ENCODE measurements at regions not wholly inside any gene's neighbourhood (a gene's known extent, or its start where the extent isn't known, plus 50 kb on each side); places are given as distances from the start of the nearest gene placed in this dataset.

- DNase-seq = no peak
Observed at GRCh38 chr19:28966737-28967399, 246.1 kb downstream of the UQCRFS1 start.

GRCh38 chr19:28964500-28964899 lies 248.5 kb downstream of the UQCRFS1 start:
- DNase-seq = no peak

- DNase-seq = no peak
Observed at GRCh38 chr19:28963486-28964250, 249.3 kb downstream of the UQCRFS1 start.

- no peak for DNase-seq
Observed at GRCh38 chr19:28961772-28962500, 251.0 kb downstream of the UQCRFS1 start.

GRCh38 chr19:28960986-28961705 lies 251.8 kb downstream of the UQCRFS1 start:
- no peak for DNase-seq

- no peak for DNase-seq
Observed at GRCh38 chr19:28960586-28960985, 252.4 kb downstream of the UQCRFS1 start.

- DNase-seq = no peak
Observed at GRCh38 chr19:28956961-28957360, 256.0 kb downstream of the UQCRFS1 start.

GRCh38 chr19:28956421-28956820 lies 256.5 kb downstream of the UQCRFS1 start:
- no peak for DNase-seq

- DNase-seq = no peak
Observed at GRCh38 chr19:28949535-28949934, 263.4 kb downstream of the UQCRFS1 start.

GRCh38 chr19:28949027-28949426 lies 263.9 kb downstream of the UQCRFS1 start:
- DNase-seq = no peak

GRCh38 chr19:28948566-28948965 lies 264.4 kb downstream of the UQCRFS1 start:
- no peak for DNase-seq

- no peak for DNase-seq
Observed at GRCh38 chr19:28948026-28948425, 264.9 kb downstream of the UQCRFS1 start.

- no peak for DNase-seq
Observed at GRCh38 chr19:28943651-28944050, 269.3 kb downstream of the UQCRFS1 start.

GRCh38 chr19:28941833-28942232 lies 271.1 kb downstream of the UQCRFS1 start:
- DNase-seq = no peak

- DNase-seq = no peak
Observed at GRCh38 chr19:28940751-28941500, 272.0 kb downstream of the UQCRFS1 start.

GRCh38 chr19:28939236-28939635 lies 273.7 kb downstream of the UQCRFS1 start:
- no peak for DNase-seq

- DNase-seq = no peak
Observed at GRCh38 chr19:28936001-28936400, 276.9 kb downstream of the UQCRFS1 start.

GRCh38 chr19:28934631-28935030 lies 278.3 kb downstream of the UQCRFS1 start:
- DNase-seq = no peak

GRCh38 chr19:28933039-28933438 lies 279.9 kb downstream of the UQCRFS1 start:
- DNase-seq = no peak

- DNase-seq = no peak
Observed at GRCh38 chr19:28932446-28932845, 280.5 kb downstream of the UQCRFS1 start.

- DNase-seq = no peak
Observed at GRCh38 chr19:28929006-28929405, 283.9 kb downstream of the UQCRFS1 start.

- no peak for DNase-seq
Observed at GRCh38 chr19:28927456-28927855, 285.5 kb downstream of the UQCRFS1 start.

All from DMS 273 treated with DMSO at 0.1 percent for 48 hours (cell line).